Subcutaneous abdominal adipose tissue (tissue), 5 donors: ENCODE measurements at regions not wholly inside any gene's neighbourhood (a gene's known extent, or its start where the extent isn't known, plus 50 kb on each side); places are given as distances from the start of the nearest gene placed in this dataset.
A peak's percentile ranks its signal among the peaks of the same experiment; 100 is the strongest.
"Not testable (repeated sequence)": the region's sequence is repeated elsewhere in the genome, so short reads cannot be mapped to it uniquely, and the experiment has no call there.

Source experiments
- H3K27ac ChIP-seq: one replicate; pipeline ENCODE4 v1.7.0; 2013; ENCODE audit warnings: low read depth, mild to moderate bottlenecking, inconsistent platforms, low read length, moderate library complexity
- H3K27me3 ChIP-seq, 5 donors: one replicate each; pipeline ENCODE4 v1.7.0; 2013; ENCODE audit warnings: low read length in 5 of 5, inconsistent platforms in 1 of 5; ENCODE audit not compliant: control insufficient read depth in 5 of 5, insufficient read depth in 4 of 5
- H3K36me3 ChIP-seq, 5 donors: one replicate each; pipeline ENCODE4 v1.7.0; 2013; ENCODE audit warnings: low read length in 5 of 5; ENCODE audit not compliant: control insufficient read depth in 5 of 5, insufficient read depth in 5 of 5
- H3K4me1 ChIP-seq, 5 donors: one replicate each; pipeline ENCODE4 v1.7.0; 2013; ENCODE audit warnings: low read length in 5 of 5, mild to moderate bottlenecking in 3 of 5, moderate library complexity in 1 of 5; ENCODE audit not compliant: control insufficient read depth in 5 of 5, insufficient read depth in 5 of 5
- H3K4me3 ChIP-seq, 5 donors: one replicate each; pipeline ENCODE4 v1.7.0; 2013; ENCODE audit warnings: low read length in 5 of 5, low read depth in 1 of 5
- H3K9ac ChIP-seq, 5 donors: one replicate each; pipeline ENCODE4 v1.7.0; 2013; ENCODE audit warnings: low read length in 5 of 5, mild to moderate bottlenecking in 4 of 5, moderate library complexity in 3 of 5
- H3K9me3 ChIP-seq, 5 donors: one replicate each; pipeline ENCODE4 v1.7.0; 2013; ENCODE audit warnings: low read length in 5 of 5; ENCODE audit not compliant: control insufficient read depth in 5 of 5
- donor health status: healthy.
- donor health status: healthy.
- donor health status: healthy.
- donor health status: healthy.
- donor health status: healthy.

DNA sequence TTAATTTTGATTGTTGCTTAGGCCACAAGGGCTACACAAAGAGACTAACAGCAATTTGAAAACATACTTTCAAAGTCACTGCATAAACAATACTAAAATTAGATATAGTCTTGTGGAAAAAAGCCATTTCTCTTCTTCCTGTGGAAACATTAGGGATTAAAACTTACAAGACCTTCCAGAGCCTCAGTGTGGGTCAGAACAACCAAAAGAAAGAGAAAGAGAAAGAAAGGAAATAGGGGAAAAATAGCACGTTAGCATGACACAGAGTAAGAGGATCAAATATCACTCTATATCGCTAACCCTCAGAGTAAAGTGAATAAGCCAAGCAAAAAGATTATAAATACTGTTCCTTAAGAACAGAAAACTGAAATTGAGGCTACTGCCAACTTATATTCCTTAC lies 127.8 kb upstream of the DIAPH2 start:
- H3K9ac ChIP-seq, result peak overlapping the region in 1 of 5 donors; percentile 5
- H3K36me3 ChIP-seq, result no peaks in the 10 kb centered on the region
- H3K9me3 ChIP-seq, result no peaks in the 10 kb centered on the region
- peaks cover 0 to 2% (median 0%) of the 10 kb centered on the region in 5 donors for H3K4me1 ChIP-seq
- peaks cover 0 to 4% (median 0%) of the 10 kb centered on the region in 5 donors for H3K27me3 ChIP-seq
- no peak overlapping the region for H3K4me3 ChIP-seq
- no peak overlapping the region for H3K27ac ChIP-seq

DNA sequence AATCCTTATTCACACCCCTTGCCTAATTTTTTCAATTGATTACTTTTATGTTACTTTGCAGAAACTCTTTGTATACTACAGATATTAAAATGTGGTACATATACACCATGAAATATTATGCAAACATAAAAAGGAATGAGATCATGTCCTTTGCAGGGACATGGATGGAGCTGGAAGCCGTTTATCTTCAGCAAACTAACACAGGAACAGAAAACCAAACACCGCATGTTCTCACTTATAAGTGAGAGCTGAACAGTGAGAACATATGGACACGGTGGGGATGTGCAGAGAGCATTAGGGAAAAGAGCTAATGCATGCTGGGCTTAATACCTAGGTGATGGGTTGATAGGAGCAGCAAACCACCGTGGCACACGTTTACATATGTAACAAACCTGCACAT lies 123.5 kb upstream of the DIAPH2 start:
- not testable (repeated sequence) for H3K27ac ChIP-seq, H3K9ac ChIP-seq, H3K4me3 ChIP-seq, H3K36me3 ChIP-seq, H3K27me3 ChIP-seq, H3K9me3 ChIP-seq
- peaks cover 0 to 21% (median 3%) of the 10 kb centered on the region in 5 donors for H3K4me1 ChIP-seq

DNA sequence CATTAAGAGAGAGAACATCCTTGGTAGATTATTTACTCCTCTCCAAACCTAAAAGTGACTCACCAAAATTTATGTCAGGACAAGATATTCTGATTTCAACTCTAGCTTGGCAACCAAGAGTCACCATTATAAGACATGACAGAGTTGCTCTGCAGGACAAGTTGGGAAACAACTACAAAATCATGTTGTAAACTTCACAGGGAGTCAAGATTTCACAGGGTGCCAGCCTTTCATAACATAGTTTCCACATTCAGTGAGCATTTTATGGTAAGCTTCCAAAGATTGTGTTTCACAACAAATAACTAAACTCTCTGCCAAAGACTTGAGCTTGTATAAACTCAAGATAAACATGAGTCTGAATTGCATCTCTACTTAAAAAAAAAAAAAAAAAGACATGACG lies 121.0 kb upstream of the DIAPH2 start:
- peaks cover 0 to 21% (median 3%) of the 10 kb centered on the region in 5 donors for H3K4me1 ChIP-seq
- H3K36me3 ChIP-seq, result no peaks in the 10 kb centered on the region
- H3K4me3 ChIP-seq, result no peak overlapping the region
- no peak overlapping the region for H3K9ac ChIP-seq
- H3K9me3 ChIP-seq, result no peaks in the 10 kb centered on the region
- H3K27ac ChIP-seq, result peak overlapping the region; percentile 38
- H3K27me3 ChIP-seq, result no peaks in the 10 kb centered on the region

DNA sequence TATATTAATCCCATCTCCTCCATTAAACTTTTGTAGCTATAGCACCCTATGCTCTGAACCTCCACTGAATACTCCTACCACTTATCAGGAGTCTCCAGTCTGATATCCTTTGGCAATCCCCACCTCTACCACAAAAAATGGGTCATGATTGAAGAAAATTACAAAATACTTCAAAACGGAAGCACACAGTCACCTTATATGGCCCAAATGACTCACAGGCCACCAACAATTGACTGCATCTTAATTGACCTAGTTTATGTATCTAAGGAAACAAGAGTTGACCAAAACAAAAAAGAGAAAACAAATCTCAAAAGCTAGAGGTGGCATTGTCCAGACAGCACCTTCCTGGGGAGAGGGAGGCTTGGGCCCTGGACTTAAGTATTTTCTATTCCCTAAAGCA lies 120.0 kb upstream of the DIAPH2 start:
- Histone ChIP-seq H3K4me1 (peaks cover 0 to 21% (median 3%) of the 10 kb centered on the region in 5 donors), H3K27me3 (no peaks in the 10 kb centered on the region), H3K9ac (no peak overlapping the region), H3K4me3 (no peak overlapping the region), H3K27ac (peak overlapping the region; percentile 65), H3K36me3 (no peaks in the 10 kb centered on the region), H3K9me3 (no peaks in the 10 kb centered on the region)

DNA sequence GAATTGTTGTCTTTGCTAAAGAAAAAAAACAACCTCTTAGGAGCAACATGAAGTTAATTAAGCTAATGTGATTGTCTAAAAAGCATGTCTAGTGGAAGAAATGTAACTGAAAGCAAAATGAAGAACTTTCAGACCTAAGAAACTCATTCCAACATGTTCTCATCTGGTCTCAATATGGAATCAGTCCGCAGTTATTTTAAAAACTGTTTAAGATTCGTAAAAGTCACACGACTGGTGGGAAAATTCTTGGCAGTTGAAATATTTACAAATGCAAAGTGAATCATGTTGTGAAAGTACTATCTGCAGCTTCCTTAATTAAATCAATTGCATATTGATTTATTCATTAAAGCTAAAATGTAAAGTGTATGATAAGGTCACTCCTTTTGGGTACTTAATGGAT lies 117.8 kb upstream of the DIAPH2 start:
- H3K27ac ChIP-seq, result no peak overlapping the region
- H3K9me3 ChIP-seq, result no peaks in the 10 kb centered on the region
- no peak overlapping the region for H3K9ac ChIP-seq
- peaks cover 0 to 19% (median 3%) of the 10 kb centered on the region in 5 donors for H3K4me1 ChIP-seq
- H3K27me3 ChIP-seq, result no peaks in the 10 kb centered on the region
- no peak overlapping the region for H3K4me3 ChIP-seq
- H3K36me3 ChIP-seq, result no peaks in the 10 kb centered on the region

DNA sequence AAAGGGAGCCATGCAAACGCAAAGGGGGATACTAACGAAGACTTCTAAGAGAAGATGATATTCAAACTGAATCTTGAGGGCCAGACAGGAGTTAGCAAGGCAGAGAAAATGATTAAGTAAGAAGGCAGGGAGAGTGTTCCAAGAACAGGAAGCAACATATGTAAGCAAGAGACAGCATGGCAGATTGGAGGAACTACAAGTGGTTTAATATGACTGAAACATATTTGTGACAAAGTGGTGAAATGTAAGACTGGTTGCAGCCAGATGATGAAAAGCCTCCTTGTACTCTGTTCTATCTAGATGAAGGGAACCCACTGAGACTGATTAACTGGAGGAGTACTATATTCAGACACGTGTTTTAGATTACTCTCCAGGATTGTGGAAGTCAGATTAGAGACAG lies 116.6 kb upstream of the DIAPH2 start:
- H3K27me3 ChIP-seq, result no peaks in the 10 kb centered on the region
- peaks cover 0 to 10% (median 0%) of the 10 kb centered on the region in 5 donors for H3K4me1 ChIP-seq
- H3K9me3 ChIP-seq, result no peaks in the 10 kb centered on the region
- H3K36me3 ChIP-seq, result no peaks in the 10 kb centered on the region
- no peak overlapping the region for H3K27ac ChIP-seq
- H3K9ac ChIP-seq, result no peak overlapping the region
- no peak overlapping the region for H3K4me3 ChIP-seq

DNA sequence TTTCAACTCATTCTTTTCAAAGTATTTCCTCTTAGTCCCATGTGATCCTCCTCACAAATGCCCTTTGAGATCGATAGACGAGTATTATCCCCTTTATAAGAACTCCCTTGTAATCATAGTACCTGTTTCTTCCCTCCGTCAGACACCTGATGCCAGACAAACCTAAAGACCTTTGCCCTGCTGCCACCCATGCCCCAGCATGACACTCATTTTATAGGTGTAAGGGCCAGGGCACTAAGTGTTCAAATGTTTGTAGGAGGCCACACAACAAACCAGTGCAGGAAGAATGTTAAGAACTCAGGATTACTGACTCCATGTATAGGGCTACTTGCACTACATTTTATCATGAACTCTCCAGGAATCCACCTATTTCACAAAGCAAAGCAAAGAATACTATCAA lies 115.6 kb upstream of the DIAPH2 start:
- H3K4me1 ChIP-seq, result peaks cover 0 to 5% (median 0%) of the 10 kb centered on the region in 5 donors
- H3K9ac ChIP-seq, result no peak overlapping the region
- H3K36me3 ChIP-seq, result no peaks in the 10 kb centered on the region
- H3K27ac ChIP-seq, result no peak overlapping the region
- H3K27me3 ChIP-seq, result no peaks in the 10 kb centered on the region
- no peak overlapping the region for H3K4me3 ChIP-seq
- H3K9me3 ChIP-seq, result no peaks in the 10 kb centered on the region

DNA sequence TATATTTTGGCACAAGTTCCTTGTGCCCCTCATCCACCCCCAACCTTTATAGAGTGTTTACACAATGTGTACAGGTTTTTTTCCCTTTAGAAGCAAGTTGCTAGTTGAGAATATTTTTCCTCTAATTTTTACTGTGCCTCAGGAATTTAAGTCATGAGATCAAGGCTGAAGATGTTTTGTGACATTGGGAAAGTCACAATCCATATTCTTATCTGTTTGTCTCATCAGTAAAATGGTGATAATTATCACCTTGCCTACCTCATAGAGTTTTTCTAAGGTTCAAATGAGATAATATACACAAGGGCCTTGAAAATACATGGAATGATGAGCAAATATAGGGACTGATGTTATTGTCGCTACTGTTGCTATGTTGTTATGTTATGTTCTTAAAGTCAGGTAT lies 109.6 kb upstream of the DIAPH2 start:
- H3K9ac ChIP-seq, result no peak overlapping the region
- H3K27ac ChIP-seq, result no peak overlapping the region
- peaks cover 0 to 6% (median 0%) of the 10 kb centered on the region in 5 donors for H3K27me3 ChIP-seq
- H3K4me3 ChIP-seq, result no peak overlapping the region
- H3K9me3 ChIP-seq, result no peaks in the 10 kb centered on the region
- no peaks in the 10 kb centered on the region for H3K36me3 ChIP-seq
- H3K4me1 ChIP-seq, result no peaks in the 10 kb centered on the region

DNA sequence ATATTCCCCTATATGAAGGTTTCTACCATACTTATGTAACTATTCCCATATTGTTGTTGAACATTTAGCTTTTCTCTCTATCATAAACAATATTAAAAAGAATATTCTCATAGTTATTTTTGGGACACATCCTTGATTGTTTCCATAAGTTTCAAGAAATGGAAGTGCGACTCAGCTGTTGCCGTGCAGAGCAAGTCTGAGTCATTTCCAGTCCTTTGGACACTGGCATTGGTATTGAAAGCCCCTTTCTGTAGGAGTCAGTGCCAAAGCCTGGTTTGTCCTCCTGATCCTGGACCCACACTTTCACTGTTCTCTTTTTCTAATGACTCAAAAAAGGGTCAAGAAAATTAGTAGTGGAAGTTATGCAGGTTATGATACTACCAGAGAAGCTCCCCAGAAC lies 108.3 kb upstream of the DIAPH2 start:
- Histone ChIP-seq H3K9me3 (no peaks in the 10 kb centered on the region), H3K4me3 (no peak overlapping the region), H3K27ac (no peak overlapping the region), H3K36me3 (no peaks in the 10 kb centered on the region), H3K4me1 (no peaks in the 10 kb centered on the region), H3K9ac (no peak overlapping the region), H3K27me3 (peaks cover 0 to 6% (median 0%) of the 10 kb centered on the region in 5 donors)

DNA sequence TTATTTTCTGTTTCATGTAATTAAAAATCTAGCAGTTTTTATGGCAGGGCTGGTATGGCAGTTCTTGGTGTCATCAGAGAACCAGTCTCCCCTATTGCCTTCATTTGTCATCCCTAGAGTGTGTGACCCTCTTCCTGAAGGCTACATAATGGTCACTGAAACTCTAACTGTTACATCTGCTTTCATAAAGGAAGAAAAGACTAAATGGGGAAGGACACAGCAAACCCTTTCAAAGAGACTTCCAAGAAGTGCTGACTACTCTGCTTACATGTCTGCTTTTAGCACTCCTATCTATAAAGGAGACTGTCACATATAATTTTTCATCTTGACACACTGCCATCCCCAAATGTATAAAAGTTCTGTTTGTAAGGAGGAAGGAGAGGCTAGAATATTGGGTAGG lies 105.9 kb upstream of the DIAPH2 start:
- no peaks in the 10 kb centered on the region for H3K36me3 ChIP-seq
- peaks cover 0 to 6% (median 0%) of the 10 kb centered on the region in 5 donors for H3K27me3 ChIP-seq
- H3K4me1 ChIP-seq, result no peaks in the 10 kb centered on the region
- no peak overlapping the region for H3K4me3 ChIP-seq
- H3K9me3 ChIP-seq, result no peaks in the 10 kb centered on the region
- H3K9ac ChIP-seq, result no peak overlapping the region
- H3K27ac ChIP-seq, result no peak overlapping the region

DNA sequence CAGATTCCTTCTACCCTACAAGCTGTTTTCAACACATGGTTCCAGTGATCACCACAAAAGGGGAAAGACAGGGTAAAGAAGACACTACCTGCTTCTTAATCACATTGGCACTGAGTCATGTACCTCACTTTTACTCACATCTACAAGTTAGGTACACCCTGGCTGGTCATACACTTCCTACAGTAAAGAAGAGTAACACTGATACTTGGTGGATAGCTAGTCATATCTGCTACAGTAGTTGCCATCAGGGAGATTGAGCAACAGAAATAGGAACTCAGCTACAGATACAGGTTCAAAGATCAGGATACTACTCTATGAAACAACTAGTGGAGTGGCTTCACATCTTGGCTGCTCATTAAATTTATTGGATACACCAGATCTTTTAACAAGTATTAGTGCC lies 105.4 kb upstream of the DIAPH2 start:
- no peak overlapping the region for H3K27ac ChIP-seq
- no peaks in the 10 kb centered on the region for H3K4me1 ChIP-seq
- no peak overlapping the region for H3K4me3 ChIP-seq
- no peak overlapping the region for H3K9ac ChIP-seq
- H3K36me3 ChIP-seq, result no peaks in the 10 kb centered on the region
- H3K9me3 ChIP-seq, result no peaks in the 10 kb centered on the region
- H3K27me3 ChIP-seq, result peaks cover 0 to 6% (median 0%) of the 10 kb centered on the region in 5 donors
